Fibroblast of the aortic adventitia (primary cell): ENCODE measurements at regions not wholly inside any gene's neighbourhood (a gene's known extent, or its start where the extent isn't known, plus 50 kb on each side); places are given as distances from the start of the nearest gene placed in this dataset.
A peak's percentile ranks its signal among the peaks of the same experiment; 100 is the strongest.

ENCODE experiments used
- DNase-seq: peaks from one replicate; pipeline ENCODE4 v3.0.0-alpha.2; 2010; ENCODE audit warnings: low read depth
- H3K4me3 ChIP-seq: 2 replicates; pipeline ENCODE4 v1.5.1; 2011; ENCODE audit warnings: low read depth, mild to moderate bottlenecking, control low read depth, low read length, moderate library complexity
- TF ChIP-seq, protein P1 (sequence below): IDR thresholded peaks from 2 replicates; pipeline ENCODE4 v1.5.1; 2011; ENCODE audit warnings: mild to moderate bottlenecking, low read length, control low read depth, inconsistent platforms; ENCODE audit not compliant: insufficient read depth

DNA sequence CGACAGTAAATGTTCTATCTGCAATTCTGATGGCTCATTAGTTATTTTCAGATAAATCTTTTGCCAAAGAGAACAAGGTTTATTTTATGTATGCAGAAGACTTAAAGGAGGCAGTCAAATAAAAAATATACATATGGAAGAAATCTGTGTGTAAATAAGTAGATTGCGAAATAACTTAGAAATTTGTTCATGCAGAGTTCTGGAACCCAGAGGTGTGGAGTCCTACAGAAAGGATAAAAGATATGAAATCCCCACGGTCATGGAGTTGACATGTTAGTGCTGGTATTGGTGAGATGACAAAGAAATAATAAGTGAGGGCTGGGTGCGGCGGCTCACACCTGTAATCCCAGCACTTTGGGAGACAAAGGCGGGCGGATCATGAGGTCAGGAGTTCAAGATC lies 111.2 kb upstream of the CFAP20DC start:
- no peak overlapping the region for H3K4me3 ChIP-seq
- DNase-seq = no peak
- TF ChIP-seq, protein P1, sequence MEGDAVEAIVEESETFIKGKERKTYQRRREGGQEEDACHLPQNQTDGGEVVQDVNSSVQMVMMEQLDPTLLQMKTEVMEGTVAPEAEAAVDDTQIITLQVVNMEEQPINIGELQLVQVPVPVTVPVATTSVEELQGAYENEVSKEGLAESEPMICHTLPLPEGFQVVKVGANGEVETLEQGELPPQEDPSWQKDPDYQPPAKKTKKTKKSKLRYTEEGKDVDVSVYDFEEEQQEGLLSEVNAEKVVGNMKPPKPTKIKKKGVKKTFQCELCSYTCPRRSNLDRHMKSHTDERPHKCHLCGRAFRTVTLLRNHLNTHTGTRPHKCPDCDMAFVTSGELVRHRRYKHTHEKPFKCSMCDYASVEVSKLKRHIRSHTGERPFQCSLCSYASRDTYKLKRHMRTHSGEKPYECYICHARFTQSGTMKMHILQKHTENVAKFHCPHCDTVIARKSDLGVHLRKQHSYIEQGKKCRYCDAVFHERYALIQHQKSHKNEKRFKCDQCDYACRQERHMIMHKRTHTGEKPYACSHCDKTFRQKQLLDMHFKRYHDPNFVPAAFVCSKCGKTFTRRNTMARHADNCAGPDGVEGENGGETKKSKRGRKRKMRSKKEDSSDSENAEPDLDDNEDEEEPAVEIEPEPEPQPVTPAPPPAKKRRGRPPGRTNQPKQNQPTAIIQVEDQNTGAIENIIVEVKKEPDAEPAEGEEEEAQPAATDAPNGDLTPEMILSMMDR = no peak

GRCh38 chr3:59160133-59160746 lies 110.4 kb upstream of the CFAP20DC start:
- H3K4me3 ChIP-seq = no peak overlapping the region
- DNase-seq = no peak

GRCh38 chr3:59153648-59154047 lies 103.8 kb upstream of the CFAP20DC start:
- TF ChIP-seq, protein P1 = no peak

More at GRCh38 chr3:59160133-59160746, 110.4 kb upstream of the CFAP20DC start:
- TF ChIP-seq, protein P1 = no peak

GRCh38 chr3:59152943-59153342 lies 103.1 kb upstream of the CFAP20DC start:
- H3K4me3 ChIP-seq = no peak overlapping the region
- DNase-seq = no peak
- TF ChIP-seq, protein P1 = no peak

More at GRCh38 chr3:59153648-59154047, 103.8 kb upstream of the CFAP20DC start:
- no peak overlapping the region for H3K4me3 ChIP-seq
- no peak for DNase-seq

- TF ChIP-seq, protein P1 = no peak
- H3K4me3 ChIP-seq = no peak overlapping the region
- no peak for DNase-seq
These were observed 100.2 kb upstream of the CFAP20DC start for GRCh38 chr3:59150039-59150438.

DNA sequence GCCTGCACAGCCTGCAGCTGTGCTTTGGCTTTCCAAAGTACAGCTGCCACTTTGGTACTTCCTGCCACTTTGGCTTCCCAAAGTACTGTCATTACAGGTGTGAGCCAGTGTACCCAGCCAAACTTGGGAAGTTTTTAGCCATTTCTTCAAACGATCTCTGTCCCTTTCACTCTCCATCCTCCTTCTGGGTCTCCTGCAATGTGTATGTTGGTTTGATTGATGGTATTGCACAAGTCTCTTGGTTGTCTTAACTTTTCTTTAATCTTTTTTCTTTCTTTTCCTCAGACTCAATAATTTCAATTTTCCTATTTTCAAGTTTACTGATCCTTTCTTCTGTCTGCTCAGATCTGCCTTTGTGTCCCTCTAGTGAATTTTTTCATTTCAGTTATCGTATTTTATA lies 99.3 kb upstream of the CFAP20DC start:
- DNase-seq = no peak
- TF ChIP-seq, protein P1 = no peak
- no peak overlapping the region for H3K4me3 ChIP-seq

- no peak overlapping the region for H3K4me3 ChIP-seq
- DNase-seq = no peak
- TF ChIP-seq, protein P1 = peak; percentile 15
These were observed 93.6 kb upstream of the CFAP20DC start for GRCh38 chr3:59143447-59143846.
